Ectodermal cell (in vitro differentiated cells): ENCODE measurements at regions not wholly inside any gene's neighbourhood (a gene's known extent, or its start where the extent isn't known, plus 50 kb on each side); places are given as distances from the start of the nearest gene placed in this dataset.
"Not testable (repeated sequence)": the region's sequence is repeated elsewhere in the genome, so short reads cannot be mapped to it uniquely, and the experiment has no call there.

ENCODE experiments used
- H3K27ac ChIP-seq: 2 replicates; pipeline ENCODE4 v1.7.0; 2013; ENCODE audit warnings: mild to moderate bottlenecking, low read depth, low read length; ENCODE audit not compliant: insufficient read depth, poor library complexity, severe bottlenecking
- H3K27me3 ChIP-seq: 2 replicates; pipeline ENCODE4 v1.7.0; 2013; ENCODE audit warnings: mild to moderate bottlenecking, low read length; ENCODE audit not compliant: insufficient read depth, control insufficient read depth, poor library complexity, severe bottlenecking
- H3K36me3 ChIP-seq: one replicate; pipeline ENCODE4 v1.7.0; 2013; ENCODE audit warnings: low read length; ENCODE audit not compliant: control insufficient read depth, insufficient read depth
- H3K4me1 ChIP-seq: one replicate; pipeline ENCODE4 v1.7.0; 2013; ENCODE audit warnings: low read length; ENCODE audit not compliant: control insufficient read depth, insufficient read depth
- H3K4me3 ChIP-seq: 2 replicates; pipeline ENCODE4 v1.7.0; 2013; ENCODE audit warnings: low read depth, low read length, control low read depth; ENCODE audit not compliant: insufficient read depth
- H3K9me3 ChIP-seq: 2 replicates; pipeline ENCODE4 v1.7.0; 2013; ENCODE audit warnings: mild to moderate bottlenecking, low read length, moderate library complexity; ENCODE audit not compliant: control insufficient read depth
- WGBS, 2 experiments: methylation state at CpG; one replicate each; pipeline ENCODE4 v1.1.7; 2013; ENCODE audit warnings: missing lambda C conversion rate in 2 of 2; 5-methylcytosine and 5-hydroxymethylcytosine counted together

GRCh38 chr2:220775856-220776488 lies 796.1 kb downstream of the EPHA4 start:
- H3K27me3 ChIP-seq: no peaks in the 10 kb centered on the region
- H3K4me3 ChIP-seq: no peak overlapping the region
- peak overlapping the region; percentile 36 for H3K27ac ChIP-seq
- H3K9me3 ChIP-seq: no peaks in the 10 kb centered on the region
- H3K36me3 ChIP-seq: no peaks in the 10 kb centered on the region
- 26 to 37% methylated on average over 2 of the region's 2 CpGs for WGBS, 2 experiments
- H3K4me1 ChIP-seq: peaks cover 19% of the 10 kb centered on the region

GRCh38 chr2:220779076-220779475 lies 793.0 kb downstream of the EPHA4 start:
- H3K4me1 ChIP-seq: peaks cover 19% of the 10 kb centered on the region
- not testable (repeated sequence) for H3K9me3 ChIP-seq, H3K4me3 ChIP-seq, H3K36me3 ChIP-seq, H3K27ac ChIP-seq, H3K27me3 ChIP-seq

GRCh38 chr2:220779511-220779910 lies 792.6 kb downstream of the EPHA4 start:
- Histone ChIP-seq H3K9me3 (no peaks in the 10 kb centered on the region), H3K27ac (no peak overlapping the region), H3K27me3 (no peaks in the 10 kb centered on the region), H3K4me1 (peaks cover 19% of the 10 kb centered on the region), H3K36me3 (no peaks in the 10 kb centered on the region), H3K4me3 (no peak overlapping the region)
- 100% methylated on average over 1 of the region's 1 CpG; no CpG with 5 or more reads in 1 of the 2 experiments for WGBS, 2 experiments

GRCh38 chr2:220779931-220780330 lies 792.2 kb downstream of the EPHA4 start:
- no peak overlapping the region for H3K4me3 ChIP-seq
- no peaks in the 10 kb centered on the region for H3K9me3 ChIP-seq
- H3K36me3 ChIP-seq: no peaks in the 10 kb centered on the region
- WGBS, 2 experiments: 91 to 97% methylated on average over 2 of the region's 2 CpGs
- peaks cover 19% of the 10 kb centered on the region for H3K4me1 ChIP-seq
- no peak overlapping the region for H3K27ac ChIP-seq
- H3K27me3 ChIP-seq: no peaks in the 10 kb centered on the region

- H3K36me3 ChIP-seq: no peaks in the 10 kb centered on the region
- no peak overlapping the region for H3K27ac ChIP-seq
- H3K4me3 ChIP-seq: no peak overlapping the region
- peaks cover 12% of the 10 kb centered on the region for H3K4me1 ChIP-seq
- no peaks in the 10 kb centered on the region for H3K27me3 ChIP-seq
- WGBS, 2 experiments: 76% methylated on average over 5 of the region's 5 CpGs
- H3K9me3 ChIP-seq: no peaks in the 10 kb centered on the region
Observed at GRCh38 chr2:220781622-220782241, 790.4 kb downstream of the EPHA4 start.

- Histone ChIP-seq H3K36me3 (no peaks in the 10 kb centered on the region), H3K9me3 (no peaks in the 10 kb centered on the region), H3K27ac (no peak overlapping the region), H3K27me3 (no peaks in the 10 kb centered on the region), H3K4me1 (peaks cover 2% of the 10 kb centered on the region), H3K4me3 (no peak overlapping the region)
- WGBS, 2 experiments: 94% methylated on average over 5 of the region's 5 CpGs
Observed at GRCh38 chr2:220782609-220783113, 789.4 kb downstream of the EPHA4 start.

- Histone ChIP-seq H3K4me1 (no peaks in the 10 kb centered on the region), H3K27ac (no peak overlapping the region), H3K9me3 (no peaks in the 10 kb centered on the region), H3K36me3 (no peaks in the 10 kb centered on the region), H3K27me3 (no peaks in the 10 kb centered on the region), H3K4me3 (no peak overlapping the region)
- 80% methylated on average over 1 of the region's 1 CpG; no CpG with 5 or more reads in 1 of the 2 experiments for WGBS, 2 experiments
Observed at GRCh38 chr2:220783671-220784070, 788.4 kb downstream of the EPHA4 start.

- H3K36me3 ChIP-seq: no peaks in the 10 kb centered on the region
- no peak overlapping the region for H3K4me3 ChIP-seq
- H3K9me3 ChIP-seq: no peaks in the 10 kb centered on the region
- H3K4me1 ChIP-seq: no peaks in the 10 kb centered on the region
- H3K27ac ChIP-seq: no peak overlapping the region
- WGBS, 2 experiments: 90 to 99% methylated on average over 3 to 4 of the region's 4 CpGs
- H3K27me3 ChIP-seq: no peaks in the 10 kb centered on the region
Observed at GRCh38 chr2:220785178-220785577, 786.9 kb downstream of the EPHA4 start.

- H3K4me1 ChIP-seq: no peaks in the 10 kb centered on the region
- H3K4me3 ChIP-seq: no peak overlapping the region
- H3K27ac ChIP-seq: no peak overlapping the region
- no peaks in the 10 kb centered on the region for H3K27me3 ChIP-seq
- H3K36me3 ChIP-seq: no peaks in the 10 kb centered on the region
- no peaks in the 10 kb centered on the region for H3K9me3 ChIP-seq
- WGBS, 2 experiments: 96 to 97% methylated on average over 5 of the region's 5 CpGs
Observed at GRCh38 chr2:220786216-220786615, 785.9 kb downstream of the EPHA4 start.

- H3K4me1 ChIP-seq: no peaks in the 10 kb centered on the region
- H3K27me3 ChIP-seq: no peaks in the 10 kb centered on the region
- no peak overlapping the region for H3K27ac ChIP-seq
Observed at GRCh38 chr2:220787251-220787650, 784.9 kb downstream of the EPHA4 start.

More at GRCh38 chr2:220787251-220787650, 784.9 kb downstream of the EPHA4 start:
- Histone ChIP-seq H3K9me3 (no peaks in the 10 kb centered on the region), H3K36me3 (no peaks in the 10 kb centered on the region), H3K4me3 (no peak overlapping the region)
